Uterus (tissue), 3 donors: ENCODE measurements at regions not wholly inside any gene's neighbourhood (a gene's known extent, or its start where the extent isn't known, plus 50 kb on each side); places are given as distances from the start of the nearest gene placed in this dataset.
"Not testable (repeated sequence)": the region's sequence is repeated elsewhere in the genome, so short reads cannot be mapped to it uniquely, and the experiment has no call there.

Experiments used
- DNase-seq, 2 donors: peaks; one replicate each; pipeline ENCODE4 v3.0.0-alpha.2; 2019 to 2020
- H3K27ac ChIP-seq, 2 donors: fragments of 200-600 bp; sonication (generic); 1 replicate in 1 of 2; 2 replicates in 1 of 2; pipeline ENCODE4 v1.5.1; 2016 to 2018
- H3K27me3 ChIP-seq, 2 donors: fragments of 200-600 bp; sonication (generic); one replicate each; pipeline ENCODE4 v1.5.1; 2018 to 2019; ENCODE audit warnings: control low read depth in 1 of 2
- H3K36me3 ChIP-seq, 2 donors: fragments of 200-600 bp; sonication (generic); one replicate each; pipeline ENCODE4 v1.5.1; 2019; ENCODE audit warnings: control low read depth in 1 of 2
- H3K4me1 ChIP-seq, 2 donors: fragments of 200-600 bp; sonication (generic); one replicate each; pipeline ENCODE4 v1.5.1; 2018 to 2019; ENCODE audit warnings: control low read depth in 1 of 2
- H3K4me3 ChIP-seq, 2 donors: fragments of 200-600 bp; sonication (generic); 1 replicate in 1 of 2; 2 replicates in 1 of 2; pipeline ENCODE4 v1.5.1; 2018 to 2019; ENCODE audit warnings: mild to moderate bottlenecking in 1 of 2
- H3K9me3 ChIP-seq, 2 donors: fragments of 200-600 bp; sonication (generic); one replicate each; pipeline ENCODE4 v1.5.1; 2019; ENCODE audit warnings: control low read depth in 1 of 2
- CTCF ChIP-seq, 4 experiments: fragments of 200-600 bp in 2 of 4; fragments of 450-650 bp in 2 of 4; sonication (generic) in 2 of 4; IDR thresholded peaks; one replicate each; pipeline ENCODE4 v1.5.1; 2016 to 2019; ENCODE audit warnings: antibody characterized with exemption in 4 of 4, mild to moderate bottlenecking in 2 of 4, moderate library complexity in 1 of 4
- POLR2A ChIP-seq, 2 donors: fragments of 450-650 bp; IDR thresholded peaks; one replicate each; pipeline ENCODE4 v1.6.1; 2016; ENCODE audit warnings: antibody characterized with exemption in 2 of 2, mild to moderate bottlenecking in 1 of 2, moderate library complexity in 1 of 2
- intact Hi-C: fragments of 100-400 bp; cut with DNase I; formaldehyde crosslinking; loops from one replicate; pipeline ENCODE4 v1.15.1; 2023; ENCODE audit warnings: low total_unique reads
- donor health status: DM: yes; HTN: yes; CAD: no.

DNA sequence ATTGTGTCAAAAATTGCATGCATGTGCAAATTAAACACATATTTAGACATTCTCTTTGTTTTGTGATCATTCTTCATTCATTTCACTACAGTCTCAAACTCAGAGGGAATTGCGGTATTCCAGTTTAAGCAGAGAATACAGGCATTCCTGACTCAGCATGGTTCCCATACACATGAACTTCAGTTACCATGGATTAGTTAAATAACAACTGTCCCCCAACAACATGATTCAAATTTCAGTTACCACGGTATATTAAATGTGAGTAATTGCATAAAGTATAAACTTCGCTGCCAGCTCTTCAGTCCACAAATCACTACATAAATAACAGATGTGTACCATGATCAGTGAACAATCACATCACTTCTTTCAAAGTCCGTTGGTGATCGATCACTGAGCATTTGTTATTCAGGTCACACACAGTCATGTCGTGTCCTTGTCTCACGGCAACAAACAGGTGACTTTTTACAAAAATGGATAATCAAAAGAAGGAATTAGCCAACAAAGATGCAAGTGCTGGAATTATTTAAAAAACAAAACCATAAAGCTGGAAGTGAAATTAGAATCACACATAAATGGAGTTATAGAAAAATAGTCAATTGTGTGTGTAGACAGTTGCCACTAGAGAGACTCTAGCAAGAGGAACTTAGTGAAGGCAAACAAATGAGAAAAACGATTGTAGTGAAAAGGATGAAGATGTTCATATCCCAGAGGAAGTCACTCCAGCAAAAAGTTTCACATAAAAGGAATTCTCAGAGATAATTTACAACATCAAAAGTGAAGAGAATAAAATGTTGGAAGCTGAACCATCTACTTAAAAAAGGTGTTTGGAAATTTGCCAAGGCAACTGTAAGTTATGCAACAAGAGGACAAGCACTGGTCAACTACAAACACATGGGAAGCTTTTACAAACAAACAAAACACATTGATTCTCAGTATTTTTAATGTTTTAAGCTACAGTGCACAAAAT is 138.6 kb upstream of the SMARCAD1 start:
- Histone ChIP-seq H3K36me3 (no peaks in the 10 kb centered on the region), H3K4me3 (no peak overlapping the region), H3K27ac (no peak overlapping the region), H3K27me3 (no peaks in the 10 kb centered on the region), H3K4me1 (no peaks in the 10 kb centered on the region), H3K9me3 (no peaks in the 10 kb centered on the region)
- no peak for DNase-seq
- intact Hi-C loops: no loop called here
- TF ChIP-seq POLR2A (IDR thresholded peaks at IDR 0.05): no peak
- no peak for TF ChIP-seq CTCF (IDR thresholded peaks at IDR 0.05)

DNA sequence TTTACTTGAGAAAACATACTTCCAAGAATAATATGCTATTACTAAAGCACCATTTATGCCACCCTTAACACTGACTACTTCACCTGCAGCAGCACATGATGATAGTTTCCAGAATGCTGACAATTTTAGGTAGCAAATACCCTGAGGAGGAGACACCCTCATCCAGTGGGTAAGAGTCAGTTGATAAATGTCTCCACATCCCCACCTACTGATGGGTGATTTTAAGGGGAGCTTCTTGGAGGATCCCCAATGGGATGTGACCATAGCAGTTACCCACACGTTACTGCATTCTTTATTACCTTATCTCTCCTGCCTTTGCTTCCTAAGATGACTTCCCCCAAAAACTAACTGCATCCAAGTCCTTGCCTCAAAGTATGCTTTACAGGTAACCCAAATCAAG is 131.2 kb upstream of the SMARCAD1 start:
- Histone ChIP-seq H3K4me3 (no peak overlapping the region), H3K27me3 (no peaks in the 10 kb centered on the region), H3K27ac (no peak overlapping the region), H3K4me1 (no peaks in the 10 kb centered on the region), H3K9me3 (no peaks in the 10 kb centered on the region), H3K36me3 (no peaks in the 10 kb centered on the region)
- intact Hi-C loops: no loop called here
- no peak for TF ChIP-seq CTCF (IDR thresholded peaks at IDR 0.05)
- no peak for DNase-seq

GRCh38 chr4:94084155-94084554 is 123.5 kb upstream of the SMARCAD1 start:
- Histone ChIP-seq H3K4me3 (no peak overlapping the region), H3K9me3 (no peaks in the 10 kb centered on the region), H3K27ac (no peak overlapping the region), H3K27me3 (no peaks in the 10 kb centered on the region), H3K36me3 (no peaks in the 10 kb centered on the region), H3K4me1 (no peaks in the 10 kb centered on the region)
- TF ChIP-seq POLR2A (IDR thresholded peaks at IDR 0.05) (no peak), CTCF (IDR thresholded peaks at IDR 0.05) (no peak)
- intact Hi-C loops: no loop called here
- DNase-seq: no peak

DNA sequence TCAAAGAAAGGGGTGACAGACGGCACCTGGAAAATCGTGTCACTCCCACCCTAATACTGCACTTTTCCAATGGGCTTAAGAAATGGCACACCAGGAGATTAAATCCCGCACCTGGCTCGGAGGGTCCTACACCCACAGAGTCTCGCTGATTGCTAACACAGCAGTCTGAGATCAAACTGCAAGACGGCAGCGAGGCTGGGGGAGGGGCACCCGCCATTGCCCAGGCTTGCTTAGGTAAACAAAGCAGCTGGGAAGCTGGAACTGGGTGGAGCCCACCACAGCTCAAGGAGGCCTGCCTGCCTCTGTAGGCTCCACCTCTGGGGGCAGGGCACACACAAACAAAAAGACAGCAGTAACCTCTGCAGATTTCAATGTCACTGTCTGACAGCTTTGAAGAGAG is 108.5 kb upstream of the SMARCAD1 start:
- H3K27ac ChIP-seq, H3K9me3 ChIP-seq, H3K27me3 ChIP-seq, H3K4me1 ChIP-seq, intact Hi-C loops, DNase-seq, H3K4me3 ChIP-seq, H3K36me3 ChIP-seq: not testable (repeated sequence)

DNA sequence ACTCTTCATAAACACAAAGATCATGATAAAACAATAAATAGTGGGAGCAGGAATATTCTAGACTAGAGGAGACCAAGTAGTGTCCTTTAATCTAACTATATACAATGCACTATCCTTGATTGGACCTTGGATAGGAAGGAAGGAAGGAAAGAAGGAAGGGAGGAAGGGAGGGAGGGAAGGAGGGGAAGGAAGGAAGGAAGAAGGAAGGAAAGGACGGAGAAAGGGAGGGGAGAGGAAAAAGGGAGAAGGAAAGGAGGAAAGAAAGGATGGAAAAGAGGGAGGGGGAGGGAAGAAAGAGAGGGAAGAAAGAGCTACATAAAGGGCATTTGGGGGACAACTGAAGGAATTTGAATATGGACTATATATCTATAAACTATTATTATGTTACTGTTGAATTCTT is 95.0 kb upstream of the SMARCAD1 start:
- intact Hi-C loops: no loop called here
- no peaks in the 10 kb centered on the region for H3K36me3 ChIP-seq
- no peak overlapping the region for H3K4me3 ChIP-seq
- H3K4me1 ChIP-seq: no peaks in the 10 kb centered on the region
- no peaks in the 10 kb centered on the region for H3K9me3 ChIP-seq
- no peaks in the 10 kb centered on the region for H3K27me3 ChIP-seq
- H3K27ac ChIP-seq: no peak overlapping the region
- no peak for DNase-seq
- no peak for TF ChIP-seq POLR2A (IDR thresholded peaks at IDR 0.05)
- no peak for TF ChIP-seq CTCF (IDR thresholded peaks at IDR 0.05)
